CD4-positive, alpha-beta T cell (primary cell): ENCODE measurements at regions not wholly inside any gene's neighbourhood (a gene's known extent, or its start where the extent isn't known, plus 50 kb on each side); places are given as distances from the start of the nearest gene placed in this dataset.
A peak's percentile ranks its signal among the peaks of the same experiment; 100 is the strongest.

Experiments used
- ATAC-seq: fragments of 200-7000 bp; cut with Tn5 transposase; one replicate; pipeline ENCODE4 v1.10.0; 2022; ENCODE audit warnings: mild to moderate bottlenecking; ENCODE audit not compliant: poor library complexity
- CTCF ChIA-PET: fragments of 350-600 bp; sonication (Branson Sonifier 250); formaldehyde crosslinking; loops from one replicate; lab custom pipeline; 2021; ENCODE audit warnings: antibody characterized with exemption, inconsistent platforms; lab: Charles Lee
- POLR2A ChIA-PET: fragments of 350-600 bp; sonication (Branson Sonifier 250); formaldehyde crosslinking; loops from one replicate; lab custom pipeline; 2021; ENCODE audit warnings: antibody characterized with exemption, inconsistent platforms; lab: Charles Lee
- DNase-seq, 14 experiments: peaks; one replicate each; pipeline ENCODE4 v3.0.0-alpha.2; 2013 to 2020; ENCODE audit warnings: mixed read lengths in 2 of 14
- H3K27ac ChIP-seq, 2 donors: one replicate each; pipeline versions ENCODE4 v1.5.1 to v1.7.0; 2013; ENCODE audit warnings: low read length in 2 of 2, low read depth in 1 of 2, mild to moderate bottlenecking in 1 of 2
- H3K27me3 ChIP-seq, 2 experiments: 1 replicate in 1 of 2; 2 replicates in 1 of 2; pipeline versions ENCODE4 v1.6.1 to v1.7.0; 2013; ENCODE audit warnings: low read length in 2 of 2, control low read depth in 1 of 2, mild to moderate bottlenecking in 1 of 2, moderate library complexity in 1 of 2; ENCODE audit not compliant: insufficient read depth in 2 of 2, control insufficient read depth in 1 of 2
- H3K36me3 ChIP-seq: one replicate; pipeline ENCODE4 v1.6.1; 2013; ENCODE audit warnings: low read length, control low read depth; ENCODE audit not compliant: insufficient read depth
- H3K4me1 ChIP-seq: one replicate; pipeline ENCODE4 v1.6.1; 2013; ENCODE audit warnings: low read length, control low read depth; ENCODE audit not compliant: insufficient read depth
- H3K4me3 ChIP-seq: one replicate; pipeline ENCODE4 v1.5.1; 2013; ENCODE audit warnings: mild to moderate bottlenecking, low read length, moderate library complexity
- H3K9me3 ChIP-seq, 2 experiments: 1 replicate in 1 of 2; 2 replicates in 1 of 2; pipeline versions ENCODE4 v1.6.1 to v1.7.0; 2013; ENCODE audit warnings: low read length in 2 of 2, mild to moderate bottlenecking in 2 of 2, control low read depth in 1 of 2, moderate library complexity in 1 of 2; ENCODE audit not compliant: control insufficient read depth in 1 of 2, insufficient read depth in 1 of 2
- H3K27ac Mint-ChIP-seq: one replicate; pipeline ENCODE4 v1.8.0; 2020; ENCODE audit warnings: mixed read lengths
- H3K27me3 Mint-ChIP-seq: one replicate; pipeline ENCODE4 v1.8.0; 2021; ENCODE audit warnings: mixed read lengths
- H3K36me3 Mint-ChIP-seq: one replicate; pipeline ENCODE4 v1.8.0; 2021; ENCODE audit warnings: low read depth, mixed read lengths
- H3K4me1 Mint-ChIP-seq: one replicate; pipeline ENCODE4 v1.8.0; 2021; ENCODE audit warnings: low read depth, mixed read lengths
- H3K4me3 Mint-ChIP-seq: one replicate; pipeline ENCODE4 v1.8.0; 2020; ENCODE audit warnings: mild to moderate bottlenecking, mixed read lengths
- H3K9me3 Mint-ChIP-seq: one replicate; pipeline ENCODE4 v1.8.0; 2020; ENCODE audit warnings: mixed read lengths
- intact Hi-C, 2 experiments: fragments of 100-400 bp; cut with DNase I in 1 of 2; cut with micrococcal nuclease in 1 of 2; formaldehyde crosslinking; loops; one replicate each; pipeline versions ENCODE4 v1.15.1 to v1.9.0; 2023 to 2025; cut with DNase I, micrococcal nuclease
- TF ChIP-seq, protein P1 (sequence below): fragments of 200-600 bp; IDR thresholded peaks from one replicate; pipeline ENCODE4 v1.8.0; 2022; ENCODE audit warnings: antibody characterized with exemption, mild to moderate bottlenecking

GRCh38 chr11:128181088-128181480, 406.3 kb downstream of the ETS1 start:
- Mint-ChIP-seq H3K27ac (no peak overlapping the region), H3K4me3 (no peak overlapping the region)

GRCh38 chr11:128180441-128181087, 406.8 kb downstream of the ETS1 start:
- Histone ChIP-seq H3K9me3 (no peaks in the 10 kb centered on the region), H3K27me3 (no peaks in the 10 kb centered on the region), H3K4me1 (no peaks in the 10 kb centered on the region), H3K36me3 (no peaks in the 10 kb centered on the region), H3K27ac (no peak overlapping the region), H3K4me3 (no peak overlapping the region)
- no peaks in the 10 kb centered on the region for H3K36me3 Mint-ChIP-seq
- H3K4me3 Mint-ChIP-seq, result no peak overlapping the region
- H3K9me3 Mint-ChIP-seq, result peaks cover 5% of the 10 kb centered on the region
- intact Hi-C loops, result loop anchor here in 1 of 2 experiments (10.0 kb wide), 1 partner anchor 184 kb away; no protein-coding TSS in a partner anchor
- no peaks in the 10 kb centered on the region for H3K4me1 Mint-ChIP-seq
- H3K27ac Mint-ChIP-seq, result no peak overlapping the region
- H3K27me3 Mint-ChIP-seq, result no peaks in the 10 kb centered on the region
- ChIA-PET POLR2A (no interaction called here), CTCF (interaction anchor here (1.3 kb wide), 1 partner anchor 10 kb away, joined by 5 read pairs; no protein-coding TSS in a partner anchor)
- ATAC-seq (no peak), DNase-seq (peak in 1 of 14 experiments; percentile 10)
- TF ChIP-seq, protein P1, sequence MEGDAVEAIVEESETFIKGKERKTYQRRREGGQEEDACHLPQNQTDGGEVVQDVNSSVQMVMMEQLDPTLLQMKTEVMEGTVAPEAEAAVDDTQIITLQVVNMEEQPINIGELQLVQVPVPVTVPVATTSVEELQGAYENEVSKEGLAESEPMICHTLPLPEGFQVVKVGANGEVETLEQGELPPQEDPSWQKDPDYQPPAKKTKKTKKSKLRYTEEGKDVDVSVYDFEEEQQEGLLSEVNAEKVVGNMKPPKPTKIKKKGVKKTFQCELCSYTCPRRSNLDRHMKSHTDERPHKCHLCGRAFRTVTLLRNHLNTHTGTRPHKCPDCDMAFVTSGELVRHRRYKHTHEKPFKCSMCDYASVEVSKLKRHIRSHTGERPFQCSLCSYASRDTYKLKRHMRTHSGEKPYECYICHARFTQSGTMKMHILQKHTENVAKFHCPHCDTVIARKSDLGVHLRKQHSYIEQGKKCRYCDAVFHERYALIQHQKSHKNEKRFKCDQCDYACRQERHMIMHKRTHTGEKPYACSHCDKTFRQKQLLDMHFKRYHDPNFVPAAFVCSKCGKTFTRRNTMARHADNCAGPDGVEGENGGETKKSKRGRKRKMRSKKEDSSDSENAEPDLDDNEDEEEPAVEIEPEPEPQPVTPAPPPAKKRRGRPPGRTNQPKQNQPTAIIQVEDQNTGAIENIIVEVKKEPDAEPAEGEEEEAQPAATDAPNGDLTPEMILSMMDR, result no peak

More at GRCh38 chr11:128181088-128181480, 406.3 kb downstream of the ETS1 start:
- no peak for DNase-seq
- Mint-ChIP-seq H3K9me3 (peaks cover 7% of the 10 kb centered on the region), H3K27me3 (no peaks in the 10 kb centered on the region), H3K36me3 (no peaks in the 10 kb centered on the region), H3K4me1 (no peaks in the 10 kb centered on the region)
- no peaks in the 10 kb centered on the region for H3K36me3 ChIP-seq
- TF ChIP-seq, protein P1, result no peak
- POLR2A ChIA-PET, result no interaction called here
- no peak overlapping the region for H3K27ac ChIP-seq
- no peaks in the 10 kb centered on the region for H3K27me3 ChIP-seq
- H3K4me3 ChIP-seq, result no peak overlapping the region
- ATAC-seq, result no peak
- intact Hi-C loops, result loop anchor here in 1 of 2 experiments (10.0 kb wide), 1 partner anchor 184 kb away; no protein-coding TSS in a partner anchor
- H3K9me3 ChIP-seq, result no peaks in the 10 kb centered on the region
- CTCF ChIA-PET, result interaction anchor here (1.3 kb wide), 1 partner anchor 10 kb away, joined by 5 read pairs; no protein-coding TSS in a partner anchor
- no peaks in the 10 kb centered on the region for H3K4me1 ChIP-seq

- H3K4me3 Mint-ChIP-seq, result no peak overlapping the region
- Histone ChIP-seq H3K9me3 (no peaks in the 10 kb centered on the region), H3K27me3 (no peaks in the 10 kb centered on the region), H3K36me3 (no peaks in the 10 kb centered on the region), H3K4me3 (no peak overlapping the region), H3K27ac (no peak overlapping the region), H3K4me1 (no peaks in the 10 kb centered on the region)
- ATAC-seq (no peak), DNase-seq (no peak)
- peaks cover 2% of the 10 kb centered on the region for H3K9me3 Mint-ChIP-seq
- POLR2A ChIA-PET, result no interaction called here
- TF ChIP-seq, protein P1, result no peak
- no peak overlapping the region for H3K27ac Mint-ChIP-seq
- CTCF ChIA-PET, result no interaction called here
- H3K4me1 Mint-ChIP-seq, result no peaks in the 10 kb centered on the region
- intact Hi-C loops, result no loop called here
- no peaks in the 10 kb centered on the region for H3K27me3 Mint-ChIP-seq
- no peaks in the 10 kb centered on the region for H3K36me3 Mint-ChIP-seq
These were observed 407.8 kb downstream of the ETS1 start for GRCh38 chr11:128179512-128179911.
